CD4-positive, alpha-beta memory T cell (primary cell): ENCODE measurements at regions not wholly inside any gene's neighbourhood (a gene's known extent, or its start where the extent isn't known, plus 50 kb on each side); places are given as distances from the start of the nearest gene placed in this dataset.

Experiments
- CTCF ChIA-PET: fragments of 350-600 bp; sonication (Branson Sonifier 250); formaldehyde crosslinking; loops from one replicate; lab custom pipeline; 2021; ENCODE audit warnings: inconsistent platforms; ENCODE audit not compliant: partially characterized antibody; lab: Charles Lee
- POLR2A ChIA-PET: fragments of 350-600 bp; sonication (Branson Sonifier 250); formaldehyde crosslinking; loops from one replicate; lab custom pipeline; 2021; ENCODE audit not compliant: partially characterized antibody; lab: Charles Lee
- DNase-seq, 5 donors: peaks; one replicate each; pipeline versions ENCODE4 v3.0.0 to v3.0.0-alpha.2; 2020 to 2022; ENCODE audit warnings: mixed read lengths in 1 of 5
- H3K27ac ChIP-seq: one replicate; pipeline ENCODE4 v1.7.0; 2013; ENCODE audit warnings: low read depth, low read length
- H3K27me3 ChIP-seq: 2 replicates; pipeline ENCODE4 v1.7.0; 2013; ENCODE audit warnings: mild to moderate bottlenecking, low read length, moderate library complexity; ENCODE audit not compliant: insufficient read depth
- H3K36me3 ChIP-seq: 2 replicates; pipeline ENCODE4 v1.7.0; 2013; ENCODE audit warnings: mild to moderate bottlenecking, low read length, moderate library complexity; ENCODE audit not compliant: insufficient read depth
- H3K4me1 ChIP-seq: 2 replicates; pipeline ENCODE4 v1.7.0; 2013; ENCODE audit warnings: mild to moderate bottlenecking, low read length, moderate library complexity; ENCODE audit not compliant: insufficient read depth
- H3K4me3 ChIP-seq, 2 donors: one replicate each; pipeline ENCODE4 v1.7.0; 2013; ENCODE audit warnings: low read length in 2 of 2, mild to moderate bottlenecking in 1 of 2
- H3K9me3 ChIP-seq, 2 donors: one replicate each; pipeline ENCODE4 v1.7.0; 2013; ENCODE audit warnings: low read length in 2 of 2, control low read depth in 1 of 2; ENCODE audit not compliant: control insufficient read depth in 1 of 2
- H3K27ac Mint-ChIP-seq, 7 donors: one replicate each; pipeline ENCODE4 v1.8.0; 2020 to 2021; ENCODE audit warnings: mixed read lengths in 7 of 7, mild to moderate bottlenecking in 6 of 7, inconsistent platforms in 3 of 7, moderate library complexity in 3 of 7
- H3K27me3 Mint-ChIP-seq, 2 donors: one replicate each; pipeline ENCODE4 v1.8.0; 2020 to 2021; ENCODE audit warnings: mixed read lengths in 2 of 2
- H3K36me3 Mint-ChIP-seq, 2 donors: one replicate each; pipeline ENCODE4 v1.8.0; 2020 to 2021; ENCODE audit warnings: mixed read lengths in 2 of 2, inconsistent platforms in 1 of 2, mild to moderate bottlenecking in 1 of 2
- H3K4me1 Mint-ChIP-seq, 4 donors: one replicate each; pipeline ENCODE4 v1.8.0; 2020 to 2021; ENCODE audit warnings: mixed read lengths in 4 of 4, mild to moderate bottlenecking in 1 of 4
- H3K4me3 Mint-ChIP-seq, 8 donors: one replicate each; pipeline ENCODE4 v1.8.0; 2020 to 2021; ENCODE audit warnings: mixed read lengths in 8 of 8, mild to moderate bottlenecking in 7 of 8, moderate library complexity in 6 of 8, inconsistent platforms in 3 of 8
- H3K9me3 Mint-ChIP-seq, 8 donors: one replicate each; pipeline ENCODE4 v1.8.0; 2020 to 2021; ENCODE audit warnings: mixed read lengths in 8 of 8, mild to moderate bottlenecking in 5 of 8, inconsistent platforms in 3 of 8, moderate library complexity in 1 of 8
- intact Hi-C: fragments of 100-400 bp; cut with micrococcal nuclease; formaldehyde crosslinking; loops from one replicate; pipeline ENCODE4 v1.15.1; 2023

DNA sequence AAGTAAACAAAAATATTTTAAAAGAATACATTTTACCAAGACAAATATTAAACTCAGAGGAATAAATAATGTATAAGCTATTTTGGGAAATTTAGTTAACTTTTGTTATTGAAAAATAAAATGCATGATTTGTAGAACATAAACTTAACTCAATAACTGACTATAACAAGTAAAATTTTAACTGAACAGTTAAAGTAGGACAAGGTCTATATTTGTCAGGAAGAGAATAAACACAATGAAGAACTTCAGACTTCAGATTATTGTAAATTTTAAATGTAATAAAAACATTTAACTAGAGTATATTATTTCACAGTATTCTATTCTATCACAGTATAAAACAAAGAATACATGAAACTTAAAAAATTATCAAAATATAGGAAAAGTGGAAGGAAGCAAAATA lies 948.8 kb upstream of the USP15 start:
- Mint-ChIP-seq H3K27me3 (no peaks in the 10 kb centered on the region), H3K36me3 (no peaks in the 10 kb centered on the region), H3K4me1 (no peaks in the 10 kb centered on the region), H3K27ac (no peak overlapping the region), H3K9me3 (peaks cover 0 to 5% (median 2%) of the 10 kb centered on the region in 8 donors), H3K4me3 (no peak overlapping the region)
- intact Hi-C loops = no loop called here
- CTCF ChIA-PET = no interaction called here
- no peak overlapping the region for H3K27ac ChIP-seq
- POLR2A ChIA-PET = no interaction called here
- no peaks in the 10 kb centered on the region for H3K9me3 ChIP-seq
- DNase-seq = no peak
- H3K4me1 ChIP-seq = no peaks in the 10 kb centered on the region
- H3K27me3 ChIP-seq = no peaks in the 10 kb centered on the region
- no peaks in the 10 kb centered on the region for H3K36me3 ChIP-seq
- no peak overlapping the region for H3K4me3 ChIP-seq

- Mint-ChIP-seq H3K27ac (no peak overlapping the region), H3K36me3 (no peaks in the 10 kb centered on the region), H3K27me3 (no peaks in the 10 kb centered on the region), H3K4me1 (no peaks in the 10 kb centered on the region), H3K9me3 (peaks cover 0 to 6% (median 0%) of the 10 kb centered on the region in 8 donors), H3K4me3 (no peak overlapping the region)
- no peak overlapping the region for H3K4me3 ChIP-seq
- H3K9me3 ChIP-seq = no peaks in the 10 kb centered on the region
- POLR2A ChIA-PET = no interaction called here
- H3K27me3 ChIP-seq = no peaks in the 10 kb centered on the region
- no peak overlapping the region for H3K27ac ChIP-seq
- intact Hi-C loops = no loop called here
- H3K36me3 ChIP-seq = no peaks in the 10 kb centered on the region
- CTCF ChIA-PET = no interaction called here
- no peak for DNase-seq
- H3K4me1 ChIP-seq = no peaks in the 10 kb centered on the region
Observed at GRCh38 chr12:61348871-61349270, 911.3 kb upstream of the USP15 start.

- Mint-ChIP-seq H3K27ac (no peak overlapping the region), H3K4me3 (no peak overlapping the region), H3K36me3 (no peaks in the 10 kb centered on the region), H3K4me1 (no peaks in the 10 kb centered on the region), H3K27me3 (no peaks in the 10 kb centered on the region), H3K9me3 (peaks cover 0 to 5% (median 1%) of the 10 kb centered on the region in 8 donors)
- no peak for DNase-seq
- intact Hi-C loops = no loop called here
- Histone ChIP-seq H3K4me1 (no peaks in the 10 kb centered on the region), H3K4me3 (no peak overlapping the region), H3K36me3 (no peaks in the 10 kb centered on the region), H3K27me3 (no peaks in the 10 kb centered on the region), H3K9me3 (no peaks in the 10 kb centered on the region), H3K27ac (no peak overlapping the region)
- ChIA-PET POLR2A (no interaction called here), CTCF (interaction anchor here (1.1 kb wide), 1 partner anchor 68 kb away, joined by 3 read pairs; no protein-coding TSS in a partner anchor)
Observed at GRCh38 chr12:61355105-61355504, 905.1 kb upstream of the USP15 start.

DNA sequence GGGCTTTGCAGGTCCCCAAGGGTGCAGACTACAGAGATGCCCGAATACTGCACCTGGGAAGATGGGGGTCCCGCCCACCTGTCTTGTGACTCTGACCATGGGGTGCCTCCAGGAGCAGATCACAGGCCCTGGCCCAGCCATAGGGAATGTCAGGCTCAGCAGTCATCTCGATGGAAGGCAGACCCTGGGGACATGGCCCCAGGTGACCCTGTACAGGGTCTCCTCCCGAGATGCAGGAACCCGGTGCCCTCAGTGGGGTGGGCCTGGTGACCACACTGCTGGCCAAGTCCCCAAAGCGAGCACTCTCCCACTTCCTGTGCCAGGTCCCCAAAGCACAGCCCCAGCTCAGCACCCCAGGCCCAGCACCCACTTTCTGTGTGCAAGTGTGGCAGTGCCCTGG lies 903.7 kb upstream of the USP15 start:
- Histone ChIP-seq H3K27me3 (no peaks in the 10 kb centered on the region), H3K36me3 (no peaks in the 10 kb centered on the region), H3K4me1 (no peaks in the 10 kb centered on the region), H3K4me3 (no peak overlapping the region), H3K9me3 (no peaks in the 10 kb centered on the region), H3K27ac (no peak overlapping the region)
- H3K27ac Mint-ChIP-seq = no peak overlapping the region
- no peak overlapping the region for H3K4me3 Mint-ChIP-seq
- DNase-seq = no peak
- CTCF ChIA-PET = no interaction called here
- H3K9me3 Mint-ChIP-seq = peaks cover 0 to 5% (median 1%) of the 10 kb centered on the region in 8 donors
- no peaks in the 10 kb centered on the region for H3K36me3 Mint-ChIP-seq
- H3K27me3 Mint-ChIP-seq = no peaks in the 10 kb centered on the region
- intact Hi-C loops = no loop called here
- no peaks in the 10 kb centered on the region for H3K4me1 Mint-ChIP-seq
- POLR2A ChIA-PET = no interaction called here

- DNase-seq = no peak
- no peaks in the 10 kb centered on the region for H3K9me3 ChIP-seq
- no peaks in the 10 kb centered on the region for H3K4me1 ChIP-seq
- H3K4me3 Mint-ChIP-seq = no peak overlapping the region
- ChIA-PET POLR2A (no interaction called here), CTCF (no interaction called here)
- no peaks in the 10 kb centered on the region for H3K4me1 Mint-ChIP-seq
- H3K9me3 Mint-ChIP-seq = peaks cover 0 to 5% (median 1%) of the 10 kb centered on the region in 8 donors
- H3K27ac ChIP-seq = no peak overlapping the region
- no peaks in the 10 kb centered on the region for H3K27me3 ChIP-seq
- H3K27me3 Mint-ChIP-seq = no peaks in the 10 kb centered on the region
- intact Hi-C loops = no loop called here
- H3K36me3 ChIP-seq = no peaks in the 10 kb centered on the region
- no peak overlapping the region for H3K27ac Mint-ChIP-seq
- H3K36me3 Mint-ChIP-seq = no peaks in the 10 kb centered on the region
- H3K4me3 ChIP-seq = no peak overlapping the region
Observed at GRCh38 chr12:61357496-61357895, 902.7 kb upstream of the USP15 start.

DNA sequence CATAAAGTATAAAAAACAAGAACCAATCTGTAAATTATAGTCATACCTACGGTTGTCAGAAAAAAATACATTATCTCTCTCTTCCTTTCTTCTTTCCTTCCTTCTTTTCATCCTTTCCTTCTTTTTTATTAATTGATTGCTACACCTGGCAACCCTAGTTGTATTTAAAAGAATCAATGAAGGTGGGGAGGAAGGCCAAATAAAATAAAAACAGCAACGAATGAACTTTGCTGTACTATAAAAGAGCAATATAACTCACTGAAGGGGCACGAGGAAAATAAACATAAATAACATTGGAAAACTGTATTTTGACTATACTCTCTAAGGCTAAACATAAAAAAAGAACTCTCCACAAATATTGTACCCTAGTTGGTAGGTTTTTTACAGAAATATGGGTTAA lies 898.2 kb upstream of the USP15 start:
- intact Hi-C loops = no loop called here
- Mint-ChIP-seq H3K4me1 (no peaks in the 10 kb centered on the region), H3K9me3 (peaks cover 0 to 4% (median 0%) of the 10 kb centered on the region in 8 donors)

GRCh38 chr12:61365001-61365400 lies 895.2 kb upstream of the USP15 start:
- ChIA-PET CTCF (no interaction called here), POLR2A (no interaction called here)

More for the DNA sequence above, 898.2 kb upstream of the USP15 start:
- Mint-ChIP-seq H3K36me3 (no peaks in the 10 kb centered on the region), H3K4me3 (no peak overlapping the region), H3K27ac (no peak overlapping the region), H3K27me3 (no peaks in the 10 kb centered on the region)
- Histone ChIP-seq H3K36me3 (no peaks in the 10 kb centered on the region), H3K4me3 (no peak overlapping the region), H3K4me1 (no peaks in the 10 kb centered on the region), H3K27ac (no peak overlapping the region), H3K9me3 (no peaks in the 10 kb centered on the region), H3K27me3 (no peaks in the 10 kb centered on the region)
- ChIA-PET CTCF (no interaction called here), POLR2A (no interaction called here)
- no peak for DNase-seq

GRCh38 chr12:61367281-61367785 lies 892.9 kb upstream of the USP15 start:
- Mint-ChIP-seq H3K36me3 (no peaks in the 10 kb centered on the region), H3K4me3 (no peak overlapping the region), H3K27me3 (no peaks in the 10 kb centered on the region), H3K4me1 (no peaks in the 10 kb centered on the region), H3K9me3 (peaks cover 0 to 4% (median 0%) of the 10 kb centered on the region in 8 donors), H3K27ac (no peak overlapping the region)
- Histone ChIP-seq H3K27ac (no peak overlapping the region), H3K4me1 (no peaks in the 10 kb centered on the region), H3K9me3 (no peaks in the 10 kb centered on the region), H3K4me3 (no peak overlapping the region), H3K27me3 (no peaks in the 10 kb centered on the region), H3K36me3 (no peaks in the 10 kb centered on the region)
- DNase-seq = no peak
- intact Hi-C loops = no loop called here
- ChIA-PET POLR2A (no interaction called here), CTCF (no interaction called here)

More at GRCh38 chr12:61365001-61365400, 895.2 kb upstream of the USP15 start:
- H3K27ac Mint-ChIP-seq = no peak overlapping the region
- peaks cover 0 to 4% (median 0%) of the 10 kb centered on the region in 8 donors for H3K9me3 Mint-ChIP-seq
- Histone ChIP-seq H3K27me3 (no peaks in the 10 kb centered on the region), H3K27ac (no peak overlapping the region), H3K4me1 (no peaks in the 10 kb centered on the region), H3K36me3 (no peaks in the 10 kb centered on the region), H3K4me3 (no peak overlapping the region), H3K9me3 (no peaks in the 10 kb centered on the region)
- H3K27me3 Mint-ChIP-seq = no peaks in the 10 kb centered on the region
- intact Hi-C loops = no loop called here
- no peak overlapping the region for H3K4me3 Mint-ChIP-seq
- DNase-seq = no peak
- no peaks in the 10 kb centered on the region for H3K4me1 Mint-ChIP-seq
- no peaks in the 10 kb centered on the region for H3K36me3 Mint-ChIP-seq
